NOMO-1 treated with dmso at 0.1 percent for 144 hours (cell line): ENCODE measurements at regions not wholly inside any gene's neighbourhood (a gene's known extent, or its start where the extent isn't known, plus 50 kb on each side); places are given as distances from the start of the nearest gene placed in this dataset.

ENCODE experiments used
- DNase-seq: peaks from one replicate; lab custom pipeline; 2025; ENCODE audit not compliant: unreplicated experiment; lab: John Stamatoyannopoulos, UW

DNA sequence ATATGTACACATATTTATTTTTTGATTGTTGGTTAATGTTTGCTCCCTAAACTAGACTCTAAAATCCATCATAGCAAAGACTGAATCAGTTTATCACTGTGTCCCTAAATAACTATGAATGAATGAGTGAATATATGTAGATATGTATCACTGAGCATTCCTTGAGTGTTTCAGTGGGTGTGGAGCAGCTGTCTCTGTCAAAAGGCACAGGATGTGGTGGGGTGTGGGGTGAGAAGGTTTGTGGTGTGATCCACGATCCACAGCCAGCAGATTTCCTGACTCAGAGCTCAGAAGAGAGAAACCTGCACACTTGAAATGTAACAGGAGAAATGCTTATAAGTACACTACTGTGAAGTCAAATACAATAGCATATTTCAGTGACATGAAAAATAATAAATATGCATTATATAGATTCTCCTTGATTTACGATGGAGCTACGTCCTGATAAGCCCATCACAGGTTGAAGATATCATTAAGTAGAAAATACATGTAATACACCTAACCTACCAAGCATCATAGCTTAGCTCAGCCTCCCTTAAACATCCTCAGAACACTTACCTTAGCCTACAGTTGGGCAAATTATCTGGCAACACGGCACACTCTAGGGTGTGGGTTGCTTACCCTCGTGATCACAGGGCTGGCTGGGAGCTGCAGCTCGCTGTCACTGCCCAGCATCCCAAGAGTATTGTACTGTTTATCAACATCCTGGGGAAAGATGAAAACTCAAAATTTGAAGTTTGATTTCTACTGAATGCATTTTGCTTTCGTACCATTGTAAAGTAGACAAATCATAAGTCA, 287.0 kb downstream of the GAS1 start:
- DNase-seq = no peak

GRCh38 chr9:86659413-86660046, 287.8 kb downstream of the GAS1 start:
- DNase-seq = no peak

- no peak for DNase-seq
Observed at GRCh38 chr9:86655147-86655546, 292.2 kb downstream of the GAS1 start.

- DNase-seq = no peak
Observed at GRCh38 chr9:86653466-86653865, 293.8 kb downstream of the GAS1 start.

DNA sequence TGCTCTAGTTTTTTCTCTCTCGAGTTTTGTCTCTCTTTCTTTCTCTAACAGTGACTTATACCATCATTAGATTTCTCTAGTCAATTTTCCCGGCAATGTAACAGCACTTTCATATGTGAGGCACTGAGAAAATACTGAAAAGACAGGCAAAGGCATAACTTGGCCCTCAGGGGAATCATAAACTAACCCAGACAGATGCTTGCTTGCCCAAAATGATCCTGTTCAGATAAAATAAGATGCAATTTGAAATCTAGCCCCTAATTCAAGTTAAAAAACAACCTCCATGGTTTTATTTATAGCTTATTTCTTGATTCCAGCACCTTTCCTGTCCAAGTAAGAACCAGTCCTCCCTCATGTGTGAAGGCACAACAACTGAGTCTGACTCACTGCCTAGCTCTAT, 294.6 kb downstream of the GAS1 start:
- no peak for DNase-seq

- no peak for DNase-seq
Observed at GRCh38 chr9:86649913-86650312, 295.7 kb upstream of the TUT7 start.

DNA sequence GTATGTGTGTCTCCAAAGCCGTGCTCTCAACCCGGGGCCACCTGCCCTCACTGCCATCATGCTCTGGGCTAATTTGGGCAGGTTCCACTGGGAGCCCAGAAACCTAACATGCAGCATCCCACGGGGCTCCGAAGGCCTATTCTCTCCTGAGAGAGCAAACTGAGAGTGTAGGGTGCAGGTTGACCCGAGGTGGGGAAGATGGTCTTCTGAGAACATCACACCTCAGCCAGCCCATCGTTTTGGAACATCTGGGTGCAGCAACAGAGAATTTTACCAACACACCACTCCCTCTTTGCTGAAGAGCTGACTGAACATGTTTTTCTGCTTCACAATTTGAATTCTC, 294.6 kb upstream of the TUT7 start:
- no peak for DNase-seq

- no peak for DNase-seq
Observed at GRCh38 chr9:86648156-86648827, 294.1 kb upstream of the TUT7 start.

GRCh38 chr9:86645303-86645702, 291.1 kb upstream of the TUT7 start:
- no peak for DNase-seq

DNA sequence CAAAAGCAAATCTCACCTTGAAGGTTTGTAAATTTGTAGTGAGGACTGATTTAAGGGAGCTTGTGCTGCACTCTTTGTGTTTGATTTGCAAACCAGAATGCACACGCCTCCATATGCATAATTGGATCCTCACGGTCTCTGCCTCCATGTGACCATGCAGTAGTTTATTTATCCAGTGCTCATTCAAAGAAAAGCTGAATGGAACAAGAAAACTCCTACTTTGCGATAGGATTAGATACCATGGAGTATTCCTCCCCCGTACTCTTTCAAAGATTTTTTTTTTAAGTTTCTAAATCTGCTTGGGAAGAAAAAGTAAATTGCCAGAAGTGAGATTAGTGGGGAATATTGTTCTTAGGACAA, 290.4 kb upstream of the TUT7 start:
- no peak for DNase-seq

DNA sequence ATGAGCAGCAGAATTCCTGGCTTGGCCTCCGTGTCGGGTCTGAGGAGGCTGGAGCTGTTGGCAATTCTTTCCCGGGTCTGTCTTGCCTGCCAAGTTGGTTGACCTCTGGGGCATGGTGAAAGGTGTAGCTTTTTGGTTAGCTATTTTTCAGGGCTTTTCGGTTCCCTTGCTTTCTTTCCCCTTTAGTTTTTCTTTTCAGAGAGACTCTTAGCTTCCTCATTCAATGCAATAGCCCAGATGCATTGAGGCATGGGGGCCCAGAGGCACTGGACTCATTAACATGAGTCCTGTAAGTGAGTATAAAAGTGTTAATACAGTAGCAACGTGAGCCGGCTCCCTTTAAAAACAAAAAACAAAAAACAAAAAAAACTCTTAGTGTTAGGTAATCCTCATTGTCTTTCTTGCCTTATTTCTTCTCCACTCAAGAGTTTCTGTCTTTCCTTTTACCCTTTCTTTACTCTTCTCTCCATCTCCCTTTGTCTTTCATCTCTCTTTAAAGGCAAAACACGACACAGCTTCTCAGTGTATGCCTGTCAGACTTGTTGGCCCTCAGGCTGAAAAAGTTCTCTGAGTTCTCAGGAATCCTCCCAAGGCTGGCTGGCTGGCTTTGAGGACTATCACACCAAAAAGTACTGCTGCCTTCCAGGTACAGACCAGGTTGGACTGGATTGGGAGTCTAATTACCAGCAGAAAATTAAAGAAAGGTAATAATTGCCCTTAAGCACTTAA, 289.9 kb upstream of the TUT7 start:
- DNase-seq = no peak

- DNase-seq = no peak
Observed at GRCh38 chr9:86642721-86643120, 288.5 kb upstream of the TUT7 start.

GRCh38 chr9:86641970-86642369, 287.8 kb upstream of the TUT7 start:
- no peak for DNase-seq

DNA sequence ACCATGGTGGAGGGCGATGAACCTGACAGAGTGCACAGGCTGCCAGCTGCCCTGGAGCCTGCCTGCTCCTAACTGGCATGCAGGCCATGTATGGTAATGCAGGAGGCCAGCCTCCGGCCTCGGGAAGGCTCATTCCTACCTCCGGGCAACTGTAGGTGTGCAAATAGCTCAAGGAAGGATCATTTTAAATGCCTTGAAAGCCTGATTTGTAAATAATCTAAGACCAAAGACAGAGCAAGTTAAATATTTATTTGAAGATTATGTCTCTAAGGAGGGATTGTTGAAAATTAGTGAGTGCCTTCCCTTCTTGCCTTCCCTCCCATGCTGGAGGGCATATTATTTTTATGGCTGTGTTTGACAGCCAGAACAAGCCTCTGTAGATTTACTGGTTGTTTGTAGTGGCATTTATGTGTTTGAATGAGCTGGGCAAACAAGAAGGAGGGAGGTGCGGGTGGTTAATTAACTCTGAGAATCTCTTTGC, 285.7 kb upstream of the TUT7 start:
- no peak for DNase-seq

DNA sequence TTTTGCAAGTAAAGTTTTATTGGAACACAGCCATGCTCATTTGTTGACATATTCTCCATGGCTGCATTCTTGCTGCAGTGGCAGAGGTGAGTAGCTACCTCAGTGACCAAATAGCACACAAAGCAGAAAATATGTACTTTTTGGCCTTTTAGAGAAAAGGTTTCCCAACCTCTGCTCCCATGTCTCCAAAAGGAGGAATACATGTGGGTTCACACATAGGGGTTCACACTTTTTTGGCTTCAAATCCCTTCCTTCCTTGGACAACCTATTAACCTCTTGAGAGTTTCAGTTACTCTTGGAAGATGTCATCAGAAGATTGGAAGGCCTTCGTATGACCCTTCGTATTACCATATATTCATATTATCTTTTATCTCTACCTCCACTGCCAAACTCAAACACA, 285.1 kb upstream of the TUT7 start:
- DNase-seq = no peak

GRCh38 chr9:86638109-86638508, 283.9 kb upstream of the TUT7 start:
- no peak for DNase-seq

DNA sequence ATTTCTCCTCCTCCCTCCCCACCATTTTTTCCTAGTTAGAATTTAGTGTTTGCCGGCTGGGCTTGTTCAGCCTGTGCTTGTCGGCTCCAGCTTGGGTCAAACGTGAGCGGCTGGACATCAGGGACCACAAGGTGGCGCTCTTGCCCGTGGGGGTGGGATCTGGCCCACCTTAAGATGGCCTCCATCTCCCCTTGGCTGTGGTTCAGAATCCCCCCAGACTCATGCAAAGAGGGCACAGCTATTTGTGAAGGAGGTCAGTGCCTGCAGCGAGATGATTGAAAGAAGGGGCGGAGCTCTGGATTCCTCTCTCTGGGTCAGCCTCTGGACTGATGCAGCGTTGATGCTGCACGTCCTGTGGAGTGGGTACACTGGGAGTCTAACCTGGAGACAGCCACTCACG, 283.3 kb upstream of the TUT7 start:
- no peak for DNase-seq

- DNase-seq = no peak
Observed at GRCh38 chr9:86636519-86636918, 282.3 kb upstream of the TUT7 start.

- no peak for DNase-seq
Observed at GRCh38 chr9:86636038-86636437, 281.8 kb upstream of the TUT7 start.

GRCh38 chr9:86634501-86634900, 280.3 kb upstream of the TUT7 start:
- DNase-seq = no peak

DNA sequence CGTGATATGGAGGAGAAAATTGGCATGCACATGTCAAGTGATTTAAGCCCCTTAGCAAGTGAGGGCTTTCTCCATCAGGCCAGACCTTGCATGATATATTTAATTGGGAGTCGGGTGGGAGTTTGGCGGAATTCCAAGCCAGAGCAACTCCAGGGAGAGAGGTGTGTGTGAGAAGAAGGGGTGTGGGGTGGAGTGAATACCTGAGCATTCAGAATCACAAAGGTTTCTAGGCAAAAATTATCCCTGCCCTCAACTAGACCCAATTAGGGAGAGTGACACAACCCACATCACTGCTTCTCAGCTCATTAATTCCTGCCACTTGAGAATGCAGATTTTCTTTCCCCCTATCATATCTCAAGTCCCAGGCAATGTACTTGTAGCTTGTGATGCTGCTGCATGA, 279.7 kb upstream of the TUT7 start:
- no peak for DNase-seq

DNA sequence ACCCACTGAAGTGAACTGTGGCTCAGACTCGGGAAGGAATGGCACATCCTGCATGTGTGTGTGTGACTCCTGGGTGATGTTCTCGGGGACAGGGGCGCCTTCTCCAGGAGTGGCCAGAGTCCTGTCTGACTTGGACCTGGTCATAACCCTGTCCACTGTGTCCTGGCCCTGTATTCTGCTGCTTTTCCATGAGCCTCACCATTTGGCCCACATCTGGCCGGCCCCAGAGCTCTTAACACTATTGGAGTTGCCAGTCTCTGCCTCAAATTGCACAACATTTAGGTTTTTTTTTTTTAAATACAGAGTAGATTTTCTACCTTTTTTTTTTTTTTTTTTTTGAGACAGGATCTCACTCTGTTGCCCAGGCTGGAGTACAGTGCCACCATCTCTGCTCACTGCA, 278.3 kb upstream of the TUT7 start:
- no peak for DNase-seq
